Lower lobe of right lung (tissue), 2 donors: ENCODE measurements at regions not wholly inside any gene's neighbourhood (a gene's known extent, or its start where the extent isn't known, plus 50 kb on each side); places are given as distances from the start of the nearest gene placed in this dataset.

Source experiments
- ATAC-seq, 2 donors: fragments of 200-7000 bp; cut with Tn5 transposase; one replicate each; pipeline ENCODE4 v1.9.1; 2020 to 2022; ENCODE audit warnings: mild to moderate bottlenecking in 2 of 2, moderate library complexity in 2 of 2
- DNase-seq: peaks from one replicate; pipeline ENCODE4 v3.0.0-alpha.2; 2020
- H3K27ac ChIP-seq: fragments of 200-600 bp; one replicate; pipeline ENCODE4 v1.8.0; 2022
- H3K27me3 ChIP-seq: fragments of 200-600 bp; one replicate; pipeline ENCODE4 v1.8.0; 2022; ENCODE audit warnings: low read depth
- H3K36me3 ChIP-seq: fragments of 200-600 bp; one replicate; pipeline ENCODE4 v1.8.0; 2022; ENCODE audit warnings: mild to moderate bottlenecking
- H3K4me1 ChIP-seq: fragments of 200-600 bp; one replicate; pipeline ENCODE4 v1.8.0; 2022
- H3K4me3 ChIP-seq: fragments of 200-600 bp; one replicate; pipeline ENCODE4 v1.8.0; 2022; ENCODE audit warnings: mild to moderate bottlenecking
- H3K9me3 ChIP-seq: fragments of 200-600 bp; one replicate; pipeline ENCODE4 v1.8.0; 2022
- CTCF ChIP-seq: fragments of 200-600 bp; IDR thresholded peaks from one replicate; pipeline ENCODE4 v1.8.0; 2022; ENCODE audit warnings: antibody characterized with exemption, mild to moderate bottlenecking
- intact Hi-C: fragments of 100-400 bp; cut with DNase I; formaldehyde crosslinking; loops from one replicate; pipeline ENCODE4 v1.11.0; 2022
- donor health status: DM: no; HTN: yes; CAD: no; lungs with severe emphysema.

- no peak overlapping the region for H3K27ac ChIP-seq
- no peaks in the 10 kb centered on the region for H3K9me3 ChIP-seq
- no peaks in the 10 kb centered on the region for H3K36me3 ChIP-seq
- intact Hi-C loops = no loop called here
- no peak for TF ChIP-seq CTCF
- ATAC-seq = no peak
- H3K4me1 ChIP-seq = no peaks in the 10 kb centered on the region
- H3K4me3 ChIP-seq = no peak overlapping the region
- H3K27me3 ChIP-seq = no peaks in the 10 kb centered on the region
- no peak for DNase-seq
Observed at GRCh38 chr5:3297853-3298252, 297.8 kb upstream of the IRX1 start.

- H3K4me3 ChIP-seq = no peak overlapping the region
- intact Hi-C loops = no loop called here
- H3K4me1 ChIP-seq = no peaks in the 10 kb centered on the region
Observed at GRCh38 chr5:3288325-3288724, 307.3 kb upstream of the IRX1 start.

GRCh38 chr5:3287516-3287915, 308.1 kb upstream of the IRX1 start:
- ATAC-seq = no peak
- no peak overlapping the region for H3K27ac ChIP-seq
- H3K27me3 ChIP-seq = no peaks in the 10 kb centered on the region
- no peak for TF ChIP-seq CTCF
- H3K4me3 ChIP-seq = no peak overlapping the region
- intact Hi-C loops = no loop called here
- H3K36me3 ChIP-seq = no peaks in the 10 kb centered on the region
- no peaks in the 10 kb centered on the region for H3K4me1 ChIP-seq
- no peak for DNase-seq
- no peaks in the 10 kb centered on the region for H3K9me3 ChIP-seq

More at GRCh38 chr5:3288325-3288724, 307.3 kb upstream of the IRX1 start:
- ATAC-seq (no peak), DNase-seq (no peak)
- TF ChIP-seq CTCF = no peak
- H3K27me3 ChIP-seq = no peaks in the 10 kb centered on the region
- H3K36me3 ChIP-seq = no peaks in the 10 kb centered on the region
- no peaks in the 10 kb centered on the region for H3K9me3 ChIP-seq
- H3K27ac ChIP-seq = no peak overlapping the region

- no peak for TF ChIP-seq CTCF
Observed at GRCh38 chr5:3285621-3286020, 310.0 kb upstream of the IRX1 start.

GRCh38 chr5:3284506-3284905, 311.1 kb upstream of the IRX1 start:
- Histone ChIP-seq H3K4me3 (no peak overlapping the region), H3K4me1 (no peaks in the 10 kb centered on the region), H3K27me3 (no peaks in the 10 kb centered on the region), H3K36me3 (no peaks in the 10 kb centered on the region), H3K27ac (no peak overlapping the region), H3K9me3 (no peaks in the 10 kb centered on the region)
- no peak for ATAC-seq
- DNase-seq = no peak
- TF ChIP-seq CTCF = no peak
- intact Hi-C loops = no loop called here

More at GRCh38 chr5:3285621-3286020, 310.0 kb upstream of the IRX1 start:
- ATAC-seq (no peak), DNase-seq (no peak)
- Histone ChIP-seq H3K27ac (no peak overlapping the region), H3K27me3 (no peaks in the 10 kb centered on the region), H3K36me3 (no peaks in the 10 kb centered on the region), H3K4me1 (no peaks in the 10 kb centered on the region), H3K4me3 (no peak overlapping the region), H3K9me3 (no peaks in the 10 kb centered on the region)
- intact Hi-C loops = no loop called here

- DNase-seq = no peak
Observed at GRCh38 chr5:3282841-3283240, 312.8 kb upstream of the IRX1 start.

More at GRCh38 chr5:3282841-3283240, 312.8 kb upstream of the IRX1 start:
- H3K27ac ChIP-seq = no peak overlapping the region
- no peak overlapping the region for H3K4me3 ChIP-seq
- no peak for ATAC-seq
- no peaks in the 10 kb centered on the region for H3K9me3 ChIP-seq
- no peak for TF ChIP-seq CTCF
- no peaks in the 10 kb centered on the region for H3K4me1 ChIP-seq
- H3K27me3 ChIP-seq = no peaks in the 10 kb centered on the region
- intact Hi-C loops = no loop called here
- no peaks in the 10 kb centered on the region for H3K36me3 ChIP-seq
